ENCODE measurements at regions not wholly inside any gene's neighbourhood (a gene's known extent, or its start where the extent isn't known, plus 50 kb on each side); places are given as distances from the start of the nearest gene placed in this dataset.
"Not testable (repeated sequence)": the region's sequence is repeated elsewhere in the genome, so short reads cannot be mapped to it uniquely, and the experiment has no call there.

- no peak for DNase-seq
Measured at GRCh38 chr4:104128031-104128849, 366.5 kb downstream of the CXXC4 start.

GRCh38 chr4:104123021-104123420, 371.7 kb downstream of the CXXC4 start:
- DNase-seq, result no peak

GRCh38 chr4:104117776-104118175, 376.9 kb downstream of the CXXC4 start:
- DNase-seq, result no peak

- no peak for DNase-seq
Measured at GRCh38 chr4:104113850-104114249, 380.8 kb downstream of the CXXC4 start.

- no peak for DNase-seq
Measured at GRCh38 chr4:104099141-104099540, 379.4 kb upstream of the TACR3 start.

- DNase-seq, result no peak
Measured at GRCh38 chr4:104093247-104093646, 373.5 kb upstream of the TACR3 start.

GRCh38 chr4:104073229-104073628, 353.4 kb upstream of the TACR3 start:
- DNase-seq, result no peak

- DNase-seq, result no peak
Measured at GRCh38 chr4:104066533-104066932, 346.7 kb upstream of the TACR3 start.

GRCh38 chr4:104064646-104065577, 345.1 kb upstream of the TACR3 start:
- DNase-seq, result peak; percentile 85

GRCh38 chr4:104063341-104063740, 343.6 kb upstream of the TACR3 start:
- DNase-seq, result no peak

- DNase-seq, result no peak
Measured at GRCh38 chr4:104044369-104044768, 324.6 kb upstream of the TACR3 start.

GRCh38 chr4:104032896-104033295, 313.1 kb upstream of the TACR3 start:
- DNase-seq, result no peak

GRCh38 chr4:104025251-104025650, 305.5 kb upstream of the TACR3 start:
- DNase-seq, result no peak

GRCh38 chr4:104022831-104023230, 303.0 kb upstream of the TACR3 start:
- DNase-seq, result peak; percentile 65

- peak; percentile 8 for DNase-seq
Measured at GRCh38 chr4:104022226-104022625, 302.4 kb upstream of the TACR3 start.

GRCh38 chr4:104020641-104021040, 300.9 kb upstream of the TACR3 start:
- DNase-seq, result no peak

- no peak for DNase-seq
Measured at GRCh38 chr4:104017213-104017612, 297.4 kb upstream of the TACR3 start.

- DNase-seq, result peak; percentile 52
Measured at GRCh38 chr4:104015680-104016079, 295.9 kb upstream of the TACR3 start.

GRCh38 chr4:104010722-104011121, 290.9 kb upstream of the TACR3 start:
- DNase-seq, result no peak

- not testable (repeated sequence) for DNase-seq
Measured at GRCh38 chr4:104002318-104002717, 282.5 kb upstream of the TACR3 start.

- no peak for DNase-seq
Measured at GRCh38 chr4:103998756-103999155, 279.0 kb upstream of the TACR3 start.

GRCh38 chr4:103996637-103997036, 276.9 kb upstream of the TACR3 start:
- peak; percentile 73 for DNase-seq

GRCh38 chr4:103996064-103996463, 276.3 kb upstream of the TACR3 start:
- peak; percentile 68 for DNase-seq

GRCh38 chr4:103994059-103994458, 274.3 kb upstream of the TACR3 start:
- peak; percentile 11 for DNase-seq

Data from eye (tissue), 1 donor.